Neuron (in vitro differentiated cells): ENCODE measurements at regions not wholly inside any gene's neighbourhood (a gene's known extent, or its start where the extent isn't known, plus 50 kb on each side); places are given as distances from the start of the nearest gene placed in this dataset.
A peak's percentile ranks its signal among the peaks of the same experiment; 100 is the strongest.

Experiments used
- H2AFZ ChIP-seq: one replicate; pipeline ENCODE4 v1.6.1; 2013; ENCODE audit warnings: low read depth, mild to moderate bottlenecking, inconsistent platforms, low read length, moderate library complexity
- H3K27me3 ChIP-seq: one replicate; pipeline ENCODE4 v1.6.1; 2013; ENCODE audit warnings: low read length; ENCODE audit not compliant: insufficient read depth
- H3K36me3 ChIP-seq: one replicate; pipeline ENCODE4 v1.6.1; 2013; ENCODE audit warnings: low read length; ENCODE audit not compliant: insufficient read depth
- H3K4me1 ChIP-seq: one replicate; pipeline ENCODE4 v1.6.1; 2013; ENCODE audit warnings: low read length; ENCODE audit not compliant: insufficient read depth
- H3K4me3 ChIP-seq: 2 replicates; pipeline ENCODE4 v1.5.1; 2013; ENCODE audit warnings: mild to moderate bottlenecking, low read length, moderate library complexity
- H3K9me3 ChIP-seq: one replicate; pipeline ENCODE4 v1.6.1; 2013; ENCODE audit warnings: low read length

DNA sequence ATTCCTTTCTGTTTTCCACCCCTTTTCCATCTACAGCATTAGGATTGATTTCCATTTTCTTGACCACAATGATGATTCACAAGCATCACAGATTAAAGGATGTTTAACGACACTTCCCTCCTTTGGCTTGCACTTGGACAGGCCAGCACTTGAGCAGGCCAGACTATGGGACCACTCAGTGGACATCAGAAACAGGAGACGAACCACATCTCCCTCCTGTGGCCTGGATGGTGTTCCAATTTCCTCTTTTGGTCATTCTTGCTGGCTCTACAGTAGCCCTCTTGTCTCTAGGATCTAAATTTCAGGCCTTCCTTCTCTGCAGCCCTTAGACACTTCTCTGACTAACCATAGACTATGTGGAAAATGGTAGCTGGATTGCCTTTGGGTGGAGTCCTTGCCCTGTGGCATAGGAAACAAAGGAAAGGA, 78.8 kb upstream of the BOC start:
- H3K4me1 ChIP-seq, result peaks cover 29% of the 10 kb centered on the region
- H3K4me3 ChIP-seq, result no peak overlapping the region
- no peaks in the 10 kb centered on the region for H3K27me3 ChIP-seq
- no peaks in the 10 kb centered on the region for H3K36me3 ChIP-seq
- H2AFZ ChIP-seq, result no peak overlapping the region
- H3K9me3 ChIP-seq, result no peaks in the 10 kb centered on the region

DNA sequence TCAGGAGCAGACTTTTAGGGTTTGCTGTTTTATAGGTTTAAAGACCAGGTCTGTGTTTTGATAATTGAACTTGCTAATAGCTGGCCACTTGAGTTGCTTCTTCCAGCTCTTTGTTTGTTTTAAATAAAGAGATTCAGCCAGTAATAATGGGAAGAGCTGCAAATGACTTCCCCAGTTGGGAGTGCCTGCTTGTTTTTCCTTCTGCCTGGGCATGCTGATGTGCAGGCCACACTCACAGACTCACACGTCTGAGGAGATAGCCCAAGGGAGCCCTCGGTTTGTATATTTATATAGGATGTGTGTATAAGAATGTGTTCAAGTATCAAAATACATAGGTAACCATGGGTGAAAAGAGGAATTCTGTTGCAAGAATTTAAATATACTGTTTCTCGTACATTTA, 78.2 kb upstream of the BOC start:
- H3K27me3 ChIP-seq, result no peaks in the 10 kb centered on the region
- no peaks in the 10 kb centered on the region for H3K9me3 ChIP-seq
- no peaks in the 10 kb centered on the region for H3K36me3 ChIP-seq
- H3K4me3 ChIP-seq, result no peak overlapping the region
- H2AFZ ChIP-seq, result peak overlapping the region; percentile 60
- H3K4me1 ChIP-seq, result peaks cover 26% of the 10 kb centered on the region

DNA sequence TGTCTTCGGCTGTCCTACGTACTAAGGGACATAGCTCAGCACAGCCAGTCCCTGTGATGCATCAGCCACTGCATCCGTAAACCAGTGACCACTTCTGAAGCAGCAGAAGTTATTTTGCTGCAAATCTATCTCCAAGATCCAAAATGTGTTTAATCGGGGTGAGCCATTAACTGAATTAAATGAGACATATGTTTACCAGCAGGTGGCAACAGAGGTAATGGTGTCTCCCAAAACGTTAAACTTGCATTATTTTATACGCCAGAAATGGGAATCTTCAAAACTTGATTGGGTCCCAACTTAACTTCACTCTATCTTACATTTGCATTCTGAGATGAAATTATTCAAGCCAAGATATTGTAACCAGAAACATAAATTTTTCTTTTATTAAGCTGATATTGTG, 75.3 kb upstream of the BOC start:
- no peaks in the 10 kb centered on the region for H3K9me3 ChIP-seq
- no peak overlapping the region for H2AFZ ChIP-seq
- H3K27me3 ChIP-seq, result no peaks in the 10 kb centered on the region
- H3K4me3 ChIP-seq, result no peak overlapping the region
- H3K4me1 ChIP-seq, result peaks cover 14% of the 10 kb centered on the region
- H3K36me3 ChIP-seq, result no peaks in the 10 kb centered on the region

DNA sequence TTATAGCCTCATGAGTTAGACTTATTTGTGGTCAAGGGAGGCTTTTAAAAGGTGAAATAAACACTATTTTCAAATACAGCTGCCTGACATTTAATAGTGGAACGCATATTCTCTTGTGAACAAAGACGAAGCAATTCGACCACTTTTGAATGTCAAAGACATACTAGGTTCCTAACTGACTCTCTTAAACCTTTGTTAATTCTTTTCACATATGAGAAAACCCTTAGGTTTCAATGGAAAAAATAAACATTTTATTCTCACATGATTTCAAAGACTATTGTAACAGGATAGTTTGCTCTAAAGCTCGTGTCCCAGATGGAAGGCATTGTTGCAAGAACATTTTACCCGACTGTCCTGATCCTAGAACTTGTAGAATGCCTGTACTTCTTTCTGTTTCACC, 74.8 kb upstream of the BOC start:
- Histone ChIP-seq H3K4me3 (no peak overlapping the region), H2AFZ (no peak overlapping the region), H3K36me3 (no peaks in the 10 kb centered on the region), H3K27me3 (no peaks in the 10 kb centered on the region), H3K9me3 (no peaks in the 10 kb centered on the region), H3K4me1 (peaks cover 14% of the 10 kb centered on the region)

DNA sequence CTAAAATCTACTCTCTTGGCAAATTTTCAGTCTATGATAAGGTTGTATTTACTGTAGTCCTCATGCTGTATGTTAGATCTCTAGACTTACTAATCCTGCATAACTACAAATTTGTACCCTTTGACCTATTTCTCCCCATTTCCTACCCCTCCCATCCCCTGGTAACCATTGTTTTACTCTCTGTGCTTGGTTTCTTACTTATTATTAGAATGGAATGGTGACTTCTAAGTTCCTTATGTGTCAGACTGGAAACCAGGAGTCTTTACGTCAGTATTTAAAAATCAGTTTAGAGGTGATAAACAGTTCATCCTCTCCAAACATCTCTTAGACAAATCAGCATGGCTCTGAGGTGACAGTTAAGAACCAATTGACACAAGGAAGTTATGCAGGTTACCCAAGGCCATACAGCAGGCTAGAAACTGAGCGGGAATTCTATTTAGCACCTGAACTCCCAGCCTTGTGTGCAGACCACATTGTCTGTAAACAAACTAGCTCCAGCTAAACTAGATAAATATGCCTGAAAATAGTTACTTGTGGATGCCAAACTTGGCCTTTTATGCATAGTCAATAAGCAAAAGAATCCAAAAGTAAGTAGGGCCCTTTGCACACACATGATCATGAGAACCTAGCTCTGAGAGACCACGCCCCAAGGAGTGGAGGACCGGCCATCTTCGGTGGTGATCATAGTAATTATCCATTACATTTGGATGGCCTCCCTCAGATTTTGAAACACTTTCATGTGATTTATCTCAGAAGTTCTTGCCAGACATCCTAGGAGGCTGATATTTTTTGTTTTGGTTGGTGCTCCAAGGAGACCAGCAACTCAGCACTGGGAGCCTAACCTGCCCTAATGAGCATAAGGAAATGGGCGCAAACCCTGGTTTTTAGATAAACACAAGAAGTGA, 72.3 kb upstream of the BOC start:
- H3K4me1 ChIP-seq, result no peaks in the 10 kb centered on the region
- no peak overlapping the region for H2AFZ ChIP-seq
- no peaks in the 10 kb centered on the region for H3K36me3 ChIP-seq
- H3K27me3 ChIP-seq, result no peaks in the 10 kb centered on the region
- no peaks in the 10 kb centered on the region for H3K9me3 ChIP-seq
- no peak overlapping the region for H3K4me3 ChIP-seq

DNA sequence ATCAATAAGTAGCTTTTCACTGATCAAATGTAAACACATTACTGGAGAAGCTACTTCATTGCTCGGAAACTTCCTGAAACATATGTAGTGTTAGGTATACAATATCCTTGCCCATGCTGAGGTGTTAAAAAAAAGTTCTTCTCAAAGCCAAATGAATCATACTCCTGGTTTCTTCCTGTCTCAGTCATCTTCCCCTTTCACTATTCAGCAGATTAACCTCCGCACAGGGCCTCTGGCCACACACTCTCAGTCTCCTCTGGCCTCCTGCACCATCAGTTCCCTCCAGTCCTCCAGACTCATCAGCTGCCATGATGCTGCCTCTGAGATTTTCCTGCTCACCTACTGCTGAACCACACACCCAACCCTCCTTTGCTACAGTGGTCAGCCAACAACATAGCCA, 70.5 kb upstream of the BOC start:
- Histone ChIP-seq H3K4me1 (no peaks in the 10 kb centered on the region), H3K36me3 (no peaks in the 10 kb centered on the region), H3K27me3 (no peaks in the 10 kb centered on the region), H2AFZ (no peak overlapping the region), H3K9me3 (no peaks in the 10 kb centered on the region), H3K4me3 (no peak overlapping the region)

DNA sequence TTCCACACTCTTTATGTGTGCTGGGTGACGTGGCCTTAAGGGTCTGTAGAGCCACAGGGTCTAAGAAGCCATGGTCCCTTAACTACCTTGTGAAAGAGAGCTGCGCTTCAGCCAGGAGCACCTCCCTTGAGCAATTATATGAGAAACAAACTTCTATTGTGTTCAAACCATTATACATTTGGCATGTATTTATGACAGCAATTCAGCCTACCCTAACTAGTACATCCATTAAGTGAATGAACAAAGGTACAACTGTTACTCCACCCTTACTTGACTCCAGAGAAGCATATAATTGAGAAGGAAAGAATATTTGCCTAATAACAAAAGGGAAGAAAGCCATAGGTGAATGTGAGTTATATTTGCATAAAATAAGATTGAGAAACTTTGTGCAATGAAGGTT, 69.8 kb upstream of the BOC start:
- Histone ChIP-seq H2AFZ (no peak overlapping the region), H3K4me1 (no peaks in the 10 kb centered on the region), H3K9me3 (no peaks in the 10 kb centered on the region)

DNA sequence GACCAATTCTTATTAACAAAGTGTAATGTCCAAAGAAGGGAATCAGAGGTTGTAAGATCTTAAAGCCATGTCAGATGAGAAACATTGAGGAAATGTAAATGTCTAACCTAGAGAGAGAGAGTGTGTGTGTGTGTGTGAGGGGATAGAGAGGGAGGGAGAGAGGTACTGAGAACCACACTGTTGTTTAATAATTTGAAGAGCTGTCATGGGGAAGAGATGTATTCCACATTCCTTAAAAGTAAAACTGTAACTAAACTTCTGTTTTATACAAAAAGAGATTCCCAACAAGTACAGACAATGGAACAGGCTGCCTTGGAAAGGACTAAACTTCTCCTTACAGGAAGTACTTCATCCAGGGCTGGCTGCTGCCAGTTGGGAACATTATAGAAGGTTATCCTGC, 68.9 kb upstream of the BOC start:
- Histone ChIP-seq H3K27me3 (no peaks in the 10 kb centered on the region), H3K36me3 (no peaks in the 10 kb centered on the region), H2AFZ (no peak overlapping the region), H3K4me1 (no peaks in the 10 kb centered on the region), H3K4me3 (no peak overlapping the region), H3K9me3 (no peaks in the 10 kb centered on the region)

More for the DNA sequence above, 69.8 kb upstream of the BOC start:
- Histone ChIP-seq H3K36me3 (no peaks in the 10 kb centered on the region), H3K27me3 (no peaks in the 10 kb centered on the region), H3K4me3 (no peak overlapping the region)

DNA sequence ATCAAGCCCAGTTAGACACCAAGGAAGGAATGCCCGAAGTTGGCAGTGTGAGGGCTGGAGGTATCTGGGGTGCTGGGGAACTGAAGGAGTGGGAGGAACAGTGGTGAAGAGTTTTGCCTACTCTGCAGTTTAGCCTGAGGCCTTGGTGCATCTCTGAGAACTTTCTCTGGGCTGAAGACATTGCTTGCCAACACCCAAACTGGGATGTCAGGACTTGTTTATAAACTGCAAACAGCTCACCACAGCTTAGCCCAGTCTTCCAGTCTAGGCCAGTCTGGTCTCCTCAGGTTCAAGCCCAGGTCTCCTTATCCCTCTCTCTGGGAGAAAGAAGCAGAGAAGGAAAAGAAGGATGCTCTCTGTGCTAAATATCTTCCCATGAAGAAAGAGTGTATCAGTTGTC, 68.0 kb upstream of the BOC start:
- no peaks in the 10 kb centered on the region for H3K9me3 ChIP-seq
- no peak overlapping the region for H3K4me3 ChIP-seq
- no peak overlapping the region for H2AFZ ChIP-seq
- no peaks in the 10 kb centered on the region for H3K4me1 ChIP-seq
- no peaks in the 10 kb centered on the region for H3K36me3 ChIP-seq
- H3K27me3 ChIP-seq, result no peaks in the 10 kb centered on the region

DNA sequence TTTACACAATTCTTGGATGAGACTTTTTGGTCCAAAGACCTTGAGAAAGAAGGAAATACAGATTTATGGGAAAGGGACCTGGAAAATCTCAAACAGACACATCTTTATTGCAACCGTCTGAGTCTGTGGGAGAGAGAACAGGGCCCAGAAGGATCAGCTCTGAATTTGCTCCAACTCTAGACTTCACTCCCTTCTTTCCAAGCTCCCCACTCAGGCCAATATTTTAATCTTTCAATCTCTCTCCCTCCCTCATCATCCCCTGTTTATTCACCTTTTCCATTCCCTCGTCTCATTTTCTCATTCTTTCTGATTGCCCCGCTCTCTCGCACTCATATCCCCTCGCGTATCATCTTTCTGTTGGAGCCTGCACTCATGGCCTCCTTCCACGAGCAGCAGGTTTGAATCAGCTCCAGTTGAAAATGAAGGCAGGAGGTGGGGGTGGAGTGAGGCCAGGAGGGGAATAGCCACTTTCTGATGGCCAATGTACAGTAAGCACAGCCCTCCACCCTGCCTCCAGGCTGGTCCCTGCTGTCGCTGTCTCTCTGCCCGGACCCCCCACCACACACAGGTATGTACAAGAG, 63.6 kb upstream of the BOC start:
- no peak overlapping the region for H2AFZ ChIP-seq
- H3K4me3 ChIP-seq, result no peak overlapping the region
- no peaks in the 10 kb centered on the region for H3K27me3 ChIP-seq
- peaks cover 16% of the 10 kb centered on the region for H3K4me1 ChIP-seq
- H3K36me3 ChIP-seq, result no peaks in the 10 kb centered on the region
- no peaks in the 10 kb centered on the region for H3K9me3 ChIP-seq

DNA sequence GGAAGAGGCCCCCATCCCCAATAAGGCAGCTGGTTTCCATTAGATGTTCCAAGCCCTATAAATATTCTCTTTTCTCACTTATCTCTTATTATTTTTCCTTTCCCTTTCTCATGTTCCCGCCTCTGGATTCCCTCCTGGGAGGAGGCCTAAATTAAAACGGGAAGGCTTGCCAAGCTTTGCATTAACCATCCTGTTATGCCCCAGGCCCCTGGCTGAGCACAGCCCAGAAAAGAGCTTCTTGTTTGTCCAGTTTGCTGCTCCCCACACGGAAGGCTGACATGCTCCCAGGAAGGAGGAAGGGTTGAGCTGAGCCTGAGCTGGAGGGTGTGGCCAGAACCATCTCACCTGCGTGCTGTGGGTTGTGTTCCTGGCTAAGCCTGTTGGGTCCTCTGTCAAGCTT, 63.1 kb upstream of the BOC start:
- Histone ChIP-seq H3K9me3 (no peaks in the 10 kb centered on the region), H3K36me3 (no peaks in the 10 kb centered on the region), H3K27me3 (no peaks in the 10 kb centered on the region), H3K4me1 (peaks cover 16% of the 10 kb centered on the region), H3K4me3 (no peak overlapping the region), H2AFZ (no peak overlapping the region)

DNA sequence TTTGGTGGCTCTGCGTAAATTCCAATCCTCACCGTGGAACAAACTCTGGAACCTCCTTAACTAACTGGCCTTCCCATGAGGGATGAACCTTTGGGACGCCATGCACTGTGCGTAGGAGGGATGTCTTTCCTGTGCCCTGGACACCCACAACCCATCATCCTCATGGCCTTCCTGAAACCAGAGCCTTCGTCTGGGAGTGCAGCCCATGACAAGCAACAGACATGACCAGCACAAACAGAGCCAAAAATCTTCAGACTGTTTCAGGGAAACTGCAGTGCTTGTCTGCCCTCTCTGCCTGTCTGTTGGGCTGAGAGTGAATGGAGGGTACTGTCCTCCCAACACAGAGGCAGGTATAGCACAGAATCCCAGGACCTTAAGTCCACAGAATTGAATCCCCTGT, 61.1 kb upstream of the BOC start:
- Histone ChIP-seq H3K27me3 (no peaks in the 10 kb centered on the region), H3K36me3 (no peaks in the 10 kb centered on the region), H3K4me1 (peaks cover 18% of the 10 kb centered on the region), H3K9me3 (no peaks in the 10 kb centered on the region), H2AFZ (no peak overlapping the region), H3K4me3 (no peak overlapping the region)

DNA sequence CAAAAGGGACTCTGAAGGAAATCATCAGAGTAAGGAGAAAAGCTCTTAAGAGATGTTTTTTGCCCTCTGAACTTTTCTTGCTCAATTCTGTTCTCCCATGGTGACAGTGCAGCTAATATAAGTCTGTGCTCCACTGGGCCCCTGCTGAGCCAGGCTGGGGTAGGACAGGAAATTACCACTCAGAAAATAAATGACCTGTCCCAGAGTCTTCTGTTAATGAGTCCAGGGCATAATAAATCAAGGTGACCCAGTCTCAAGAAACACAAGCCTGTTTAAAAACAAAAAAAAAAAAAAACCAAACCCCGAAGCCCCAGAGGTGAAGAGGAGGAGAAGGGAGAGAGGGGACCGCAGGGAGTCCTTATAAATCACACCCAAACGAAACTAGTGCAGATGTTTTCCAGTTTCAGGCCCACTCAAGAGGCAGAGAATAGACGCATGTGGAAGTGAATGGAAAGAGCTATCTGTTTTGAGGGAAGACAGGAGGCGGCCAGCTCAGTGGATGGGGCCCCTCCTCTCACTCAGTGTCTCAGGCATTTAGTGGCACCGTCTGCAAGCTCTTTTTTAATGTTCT, 59.8 kb upstream of the BOC start:
- H3K4me1 ChIP-seq, result peaks cover 18% of the 10 kb centered on the region
- no peaks in the 10 kb centered on the region for H3K36me3 ChIP-seq
- peak overlapping the region; percentile 53 for H2AFZ ChIP-seq
- H3K27me3 ChIP-seq, result no peaks in the 10 kb centered on the region
- H3K4me3 ChIP-seq, result peak overlapping the region; percentile 32
- no peaks in the 10 kb centered on the region for H3K9me3 ChIP-seq
